HL-60 (cell line): ENCODE measurements at regions not wholly inside any gene's neighbourhood (a gene's known extent, or its start where the extent isn't known, plus 50 kb on each side); places are given as distances from the start of the nearest gene placed in this dataset.

ENCODE experiments used
- DNase-seq, 2 experiments: peaks; one replicate each; pipeline ENCODE4 v3.0.0-alpha.2; 2010 to 2020; ENCODE audit warnings: low read depth in 1 of 2, low spot score in 1 of 2
- H3K27ac ChIP-seq: fragments of 250-450 bp; sonication (Bioruptor Pico); replicated peaks from 2 replicates; pipeline ENCODE4 v1.5.1; 2020; ENCODE audit warnings: mild to moderate bottlenecking, moderate library complexity
- H3K27me3 ChIP-seq: fragments of 250-450 bp; sonication (Bioruptor Pico); 2 replicates; pipeline ENCODE4 v1.5.1; 2021; ENCODE audit warnings: mild to moderate bottlenecking, moderate library complexity; ENCODE audit not compliant: insufficient read depth, poor library complexity, severe bottlenecking
- H3K4me3 ChIP-seq: replicated peaks from 2 replicates; pipeline ENCODE4 v1.5.1; 2011; ENCODE audit warnings: mild to moderate bottlenecking, control low read depth, low read length; ENCODE audit not compliant: insufficient read depth
- GABPA ChIP-seq: IDR thresholded peaks from 2 replicates; pipeline ENCODE4 v1.6.1; 2012; ENCODE audit warnings: low read depth
- POLR2AphosphoS5 ChIP-seq: IDR thresholded peaks from 2 replicates; pipeline ENCODE4 v1.6.1; 2012; ENCODE audit warnings: low read depth
- SPI1 ChIP-seq: IDR thresholded peaks from 2 replicates; pipeline ENCODE4 v1.6.1; 2012; ENCODE audit warnings: low read depth, mild to moderate bottlenecking, borderline replicate concordance
- TF ChIP-seq, protein P1 (sequence below): IDR thresholded peaks from 2 replicates; pipeline ENCODE4 v1.6.1; 2012; ENCODE audit warnings: low read depth; ENCODE audit not compliant: insufficient replicate concordance
- TF ChIP-seq, protein P2 (sequence below): IDR thresholded peaks from one replicate; pipeline ENCODE4 v1.5.1; 2011; ENCODE audit warnings: low read length, control low read depth, inconsistent platforms; ENCODE audit not compliant: insufficient read depth

- no peak overlapping the region for H3K4me3 ChIP-seq
- H3K27ac ChIP-seq: no peak overlapping the region
- TF ChIP-seq GABPA (no peak), POLR2AphosphoS5 (no peak), SPI1 (no peak)
- TF ChIP-seq, protein P1, sequence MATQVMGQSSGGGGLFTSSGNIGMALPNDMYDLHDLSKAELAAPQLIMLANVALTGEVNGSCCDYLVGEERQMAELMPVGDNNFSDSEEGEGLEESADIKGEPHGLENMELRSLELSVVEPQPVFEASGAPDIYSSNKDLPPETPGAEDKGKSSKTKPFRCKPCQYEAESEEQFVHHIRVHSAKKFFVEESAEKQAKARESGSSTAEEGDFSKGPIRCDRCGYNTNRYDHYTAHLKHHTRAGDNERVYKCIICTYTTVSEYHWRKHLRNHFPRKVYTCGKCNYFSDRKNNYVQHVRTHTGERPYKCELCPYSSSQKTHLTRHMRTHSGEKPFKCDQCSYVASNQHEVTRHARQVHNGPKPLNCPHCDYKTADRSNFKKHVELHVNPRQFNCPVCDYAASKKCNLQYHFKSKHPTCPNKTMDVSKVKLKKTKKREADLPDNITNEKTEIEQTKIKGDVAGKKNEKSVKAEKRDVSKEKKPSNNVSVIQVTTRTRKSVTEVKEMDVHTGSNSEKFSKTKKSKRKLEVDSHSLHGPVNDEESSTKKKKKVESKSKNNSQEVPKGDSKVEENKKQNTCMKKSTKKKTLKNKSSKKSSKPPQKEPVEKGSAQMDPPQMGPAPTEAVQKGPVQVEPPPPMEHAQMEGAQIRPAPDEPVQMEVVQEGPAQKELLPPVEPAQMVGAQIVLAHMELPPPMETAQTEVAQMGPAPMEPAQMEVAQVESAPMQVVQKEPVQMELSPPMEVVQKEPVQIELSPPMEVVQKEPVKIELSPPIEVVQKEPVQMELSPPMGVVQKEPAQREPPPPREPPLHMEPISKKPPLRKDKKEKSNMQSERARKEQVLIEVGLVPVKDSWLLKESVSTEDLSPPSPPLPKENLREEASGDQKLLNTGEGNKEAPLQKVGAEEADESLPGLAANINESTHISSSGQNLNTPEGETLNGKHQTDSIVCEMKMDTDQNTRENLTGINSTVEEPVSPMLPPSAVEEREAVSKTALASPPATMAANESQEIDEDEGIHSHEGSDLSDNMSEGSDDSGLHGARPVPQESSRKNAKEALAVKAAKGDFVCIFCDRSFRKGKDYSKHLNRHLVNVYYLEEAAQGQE: no peak
- TF ChIP-seq, protein P2, sequence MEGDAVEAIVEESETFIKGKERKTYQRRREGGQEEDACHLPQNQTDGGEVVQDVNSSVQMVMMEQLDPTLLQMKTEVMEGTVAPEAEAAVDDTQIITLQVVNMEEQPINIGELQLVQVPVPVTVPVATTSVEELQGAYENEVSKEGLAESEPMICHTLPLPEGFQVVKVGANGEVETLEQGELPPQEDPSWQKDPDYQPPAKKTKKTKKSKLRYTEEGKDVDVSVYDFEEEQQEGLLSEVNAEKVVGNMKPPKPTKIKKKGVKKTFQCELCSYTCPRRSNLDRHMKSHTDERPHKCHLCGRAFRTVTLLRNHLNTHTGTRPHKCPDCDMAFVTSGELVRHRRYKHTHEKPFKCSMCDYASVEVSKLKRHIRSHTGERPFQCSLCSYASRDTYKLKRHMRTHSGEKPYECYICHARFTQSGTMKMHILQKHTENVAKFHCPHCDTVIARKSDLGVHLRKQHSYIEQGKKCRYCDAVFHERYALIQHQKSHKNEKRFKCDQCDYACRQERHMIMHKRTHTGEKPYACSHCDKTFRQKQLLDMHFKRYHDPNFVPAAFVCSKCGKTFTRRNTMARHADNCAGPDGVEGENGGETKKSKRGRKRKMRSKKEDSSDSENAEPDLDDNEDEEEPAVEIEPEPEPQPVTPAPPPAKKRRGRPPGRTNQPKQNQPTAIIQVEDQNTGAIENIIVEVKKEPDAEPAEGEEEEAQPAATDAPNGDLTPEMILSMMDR: no peak
- no peaks in the 10 kb centered on the region for H3K27me3 ChIP-seq
- DNase-seq: no peak
Measured at GRCh38 chr4:124044330-124044729, 647.7 kb downstream of the SPRY1 start.

- H3K4me3 ChIP-seq: no peak overlapping the region
- H3K27me3 ChIP-seq: no peaks in the 10 kb centered on the region
- no peak for DNase-seq
- H3K27ac ChIP-seq: no peak overlapping the region
- TF ChIP-seq, protein P2: no peak
- TF ChIP-seq GABPA: no peak
- no peak for TF ChIP-seq POLR2AphosphoS5
- no peak for TF ChIP-seq SPI1
Measured at GRCh38 chr4:124044867-124045266, 648.3 kb downstream of the SPRY1 start.

DNA sequence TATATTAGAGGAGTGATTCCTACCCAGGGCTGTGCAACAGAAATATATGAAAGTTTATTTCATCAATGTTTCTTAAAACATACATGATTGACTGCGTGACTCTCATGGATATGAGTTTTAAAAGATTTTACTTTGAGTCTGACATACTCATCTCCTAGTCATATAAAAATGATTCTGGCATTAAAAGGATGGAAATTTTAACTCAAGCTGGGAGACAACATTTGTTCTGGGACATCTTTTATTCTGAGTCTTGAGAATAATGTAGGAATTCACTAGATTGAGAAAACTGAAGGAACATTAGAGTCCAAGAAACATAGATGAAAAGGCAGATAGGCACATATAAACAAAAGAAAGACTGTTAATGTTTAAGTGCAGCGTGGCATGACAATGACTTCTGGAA lies 649.6 kb downstream of the SPRY1 start:
- DNase-seq: no peak
- TF ChIP-seq POLR2AphosphoS5: no peak
- TF ChIP-seq, protein P1: no peak
- TF ChIP-seq GABPA: no peak
- no peak for TF ChIP-seq SPI1
- TF ChIP-seq, protein P2: no peak
- Histone ChIP-seq H3K4me3 (no peak overlapping the region), H3K27ac (no peak overlapping the region), H3K27me3 (no peaks in the 10 kb centered on the region)

- no peaks in the 10 kb centered on the region for H3K27me3 ChIP-seq
- no peak for TF ChIP-seq GABPA
- H3K27ac ChIP-seq: no peak overlapping the region
- no peak for DNase-seq
- no peak overlapping the region for H3K4me3 ChIP-seq
Measured at GRCh38 chr4:124053872-124054538, 657.4 kb downstream of the SPRY1 start.
